Lower leg skin (tissue), 3 donors: ENCODE measurements at regions not wholly inside any gene's neighbourhood (a gene's known extent, or its start where the extent isn't known, plus 50 kb on each side); places are given as distances from the start of the nearest gene placed in this dataset.

Experiments used
- CTCF ChIP-seq, 3 donors: fragments of 450-650 bp; IDR thresholded peaks; one replicate each; pipeline ENCODE4 v1.5.1; 2016; ENCODE audit warnings: antibody characterized with exemption in 3 of 3, mild to moderate bottlenecking in 3 of 3, moderate library complexity in 2 of 3
- POLR2A ChIP-seq, 2 donors: fragments of 450-650 bp; IDR thresholded peaks; one replicate each; pipeline ENCODE4 v1.6.1; 2016 to 2017; ENCODE audit warnings: antibody characterized with exemption in 2 of 2, mild to moderate bottlenecking in 1 of 2, moderate library complexity in 1 of 2

GRCh38 chr4:173855015-173855414, 325.0 kb upstream of the HAND2 start:
- TF ChIP-seq CTCF (IDR thresholded peaks at IDR 0.05) (no peak), POLR2A (IDR thresholded peaks at IDR 0.05) (no peak)
